A673 (cell line): ENCODE measurements at regions not wholly inside any gene's neighbourhood (a gene's known extent, or its start where the extent isn't known, plus 50 kb on each side); places are given as distances from the start of the nearest gene placed in this dataset.

ENCODE experiments used
- BruUV-seq: library from RNA; stranded (reverse); fragments of 400-500 nt; replicated peaks from 2 replicates; lab custom pipeline; 2021; lab: Mats Ljungman, UMichigan
- CTCF ChIA-PET: fragments of 300-600 bp; sonication (Branson Sonifier 250); formaldehyde crosslinking; loops from one replicate; lab custom pipeline; 2022; ENCODE audit warnings: antibody characterized with exemption; lab: Charles Lee
- POLR2A ChIA-PET: fragments of 300-600 bp; sonication (Branson Sonifier 250); formaldehyde crosslinking; loops from one replicate; lab custom pipeline; 2022; ENCODE audit warnings: antibody characterized with exemption; ENCODE audit not compliant: low non-redundant PET; lab: Charles Lee
- DNase-seq: peaks from one replicate; pipeline ENCODE4 v3.0.0-alpha.2; 2015; ENCODE audit warnings: low spot score
- H3K27ac ChIP-seq: fragments of 200-600 bp; sonication (generic); 2 replicates; pipeline ENCODE4 v1.5.1; 2016; ENCODE audit warnings: mixed run types, low read depth, mild to moderate bottlenecking, mixed read lengths, antibody characterized with exemption, low read length; ENCODE audit not compliant: poor library complexity, severe bottlenecking
- H3K27me3 ChIP-seq: fragments of 200-600 bp; sonication (generic); replicated peaks from 2 replicates; pipeline ENCODE4 v1.6.1; 2017; ENCODE audit warnings: mixed run types, low read depth, mild to moderate bottlenecking, mixed read lengths, antibody characterized with exemption, low read length; ENCODE audit not compliant: insufficient read depth, poor library complexity
- H3K36me3 ChIP-seq: fragments of 200-600 bp; sonication (generic); 2 replicates; pipeline ENCODE4 v1.6.1; 2016; ENCODE audit warnings: mixed run types, mild to moderate bottlenecking, mixed read lengths, antibody characterized with exemption, low read length; ENCODE audit not compliant: insufficient read depth, poor library complexity, severe bottlenecking
- H3K4me1 ChIP-seq: fragments of 200-600 bp; sonication (generic); 2 replicates; pipeline ENCODE4 v1.6.1; 2017; ENCODE audit warnings: mixed run types, mild to moderate bottlenecking, mixed read lengths, antibody characterized with exemption, low read length; ENCODE audit not compliant: insufficient read depth, poor library complexity, severe bottlenecking
- H3K4me3 ChIP-seq: fragments of 200-600 bp; sonication (generic); 2 replicates; pipeline ENCODE4 v1.5.1; 2016; ENCODE audit warnings: low read depth, mixed run types, mild to moderate bottlenecking, mixed read lengths, low read length; ENCODE audit not compliant: poor library complexity, severe bottlenecking
- H3K9me3 ChIP-seq: fragments of 200-600 bp; sonication (generic); 2 replicates; pipeline ENCODE4 v1.6.1; 2016; ENCODE audit warnings: mixed run types, low read depth, mild to moderate bottlenecking, mixed read lengths, antibody characterized with exemption, low read length; ENCODE audit not compliant: poor library complexity, severe bottlenecking
- CTCF ChIP-seq: fragments of 300-800, 200-600 bp; sonication (generic); conservative IDR thresholded peaks from 2 replicates; pipeline ENCODE4 v1.5.1; 2017; ENCODE audit warnings: low read depth, mild to moderate bottlenecking, antibody characterized with exemption, low read length, moderate library complexity, mixed read lengths
- EZH2 ChIP-seq: fragments of 200-600 bp; sonication (generic); IDR thresholded peaks from 2 replicates; pipeline ENCODE4 v1.6.1; 2017; ENCODE audit warnings: borderline replicate concordance, low read depth, mild to moderate bottlenecking, mixed read lengths, antibody characterized with exemption, low read length; ENCODE audit not compliant: poor library complexity, severe bottlenecking
- intact Hi-C: fragments of 100-400 bp; cut with micrococcal nuclease; formaldehyde crosslinking; loops from one replicate; pipeline ENCODE4 v1.10.0; 2022; ENCODE audit not compliant: unreplicated experiment

DNA sequence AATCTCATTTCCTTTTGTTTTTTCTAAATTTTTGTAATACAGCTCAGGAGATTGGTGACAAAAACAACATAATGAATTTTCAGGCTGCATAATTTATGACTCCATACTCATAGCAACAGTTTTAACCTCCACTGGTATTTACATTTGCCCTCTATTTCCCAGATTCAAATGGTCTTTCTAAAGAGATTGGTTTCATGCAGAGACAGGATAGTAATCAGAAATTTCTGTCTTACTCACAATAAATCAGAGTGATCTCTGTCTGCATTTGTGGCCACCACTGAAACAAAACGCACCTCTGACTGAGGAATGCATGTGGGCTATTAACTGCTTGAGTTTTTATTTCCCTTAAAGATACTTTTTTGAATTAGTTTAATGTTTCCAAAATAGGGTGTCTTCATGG lies 1526.0 kb downstream of the CDH8 start:
- no TSS peak for BruUV-seq
- ChIA-PET CTCF (no interaction called here), POLR2A (no interaction called here)
- intact Hi-C loops, result no loop called here
- H3K4me3 ChIP-seq, result no peak overlapping the region
- no peaks in the 10 kb centered on the region for H3K9me3 ChIP-seq
- no peaks in the 10 kb centered on the region for H3K27me3 ChIP-seq
- DNase-seq, result no peak
- H3K36me3 ChIP-seq, result no peaks in the 10 kb centered on the region
- H3K27ac ChIP-seq, result no peak overlapping the region
- TF ChIP-seq EZH2, result no peak
- no peak for TF ChIP-seq CTCF
- no peaks in the 10 kb centered on the region for H3K4me1 ChIP-seq

- BruUV-seq, result no TSS peak
- no peak for DNase-seq
- H3K4me3 ChIP-seq, result no peak overlapping the region
- ChIA-PET POLR2A (no interaction called here), CTCF (interaction anchor here (0.5 kb wide), 1 partner anchor 1314 kb away, joined by 4 read pairs; no protein-coding TSS in a partner anchor)
- peaks cover 7% of the 10 kb centered on the region for H3K27me3 ChIP-seq
- no peaks in the 10 kb centered on the region for H3K36me3 ChIP-seq
- H3K27ac ChIP-seq, result no peak overlapping the region
- intact Hi-C loops, result no loop called here
- H3K4me1 ChIP-seq, result no peaks in the 10 kb centered on the region
- TF ChIP-seq CTCF, result no peak
- no peak for TF ChIP-seq EZH2
- H3K9me3 ChIP-seq, result no peaks in the 10 kb centered on the region
These were observed 1545.0 kb downstream of the CDH8 start for GRCh38 chr16:60491273-60491672.

- ChIA-PET POLR2A (no interaction called here), CTCF (no interaction called here)
- H3K9me3 ChIP-seq, result no peaks in the 10 kb centered on the region
- intact Hi-C loops, result no loop called here
- no peak for TF ChIP-seq EZH2
- TF ChIP-seq CTCF, result no peak
- no peaks in the 10 kb centered on the region for H3K4me1 ChIP-seq
- no peak overlapping the region for H3K27ac ChIP-seq
- DNase-seq, result no peak
- H3K36me3 ChIP-seq, result no peaks in the 10 kb centered on the region
- H3K4me3 ChIP-seq, result no peak overlapping the region
- H3K27me3 ChIP-seq, result peaks cover under 1% of the 10 kb centered on the region
- BruUV-seq, result no TSS peak
These were observed 1550.3 kb downstream of the CDH8 start for GRCh38 chr16:60485872-60486489.
